ENCODE measurements at regions not wholly inside any gene's neighbourhood (a gene's known extent, or its start where the extent isn't known, plus 50 kb on each side); places are given as distances from the start of the nearest gene placed in this dataset.

DNA sequence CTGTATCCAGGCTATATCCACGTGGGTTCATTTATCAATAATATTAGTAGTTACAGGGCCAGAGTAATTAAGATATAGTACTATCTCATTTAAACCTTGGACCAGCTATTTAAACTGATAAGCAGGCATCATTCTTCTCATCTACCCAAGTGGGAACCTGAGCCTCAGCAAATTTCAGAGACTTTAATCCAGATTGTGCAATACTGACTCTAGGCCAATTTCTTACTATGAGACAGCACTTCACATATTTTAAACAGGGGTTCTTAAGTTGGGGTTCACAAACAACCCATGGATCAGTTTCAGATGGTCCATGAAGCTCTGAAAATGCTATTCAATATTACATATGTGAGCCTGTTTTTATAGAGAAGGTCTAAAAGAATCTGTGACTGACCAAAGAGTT lies 302.7 kb upstream of the PSMD7 start:
- no TSS peak for BruUV-seq (replicated peaks)
- POLR2A ChIA-PET = no interaction called here
- DNase-seq (ENCODE audit: low read depth, low spot score) (no peak), ATAC-seq (no peak)
- H3K4me1 ChIP-seq (ENCODE audit: control insufficient read depth, insufficient read depth, low read length) = no peaks in the 10 kb centered on the region
- intact Hi-C loops (cut with micrococcal nuclease; ENCODE audit: unreplicated experiment) = no loop called here
- no peaks in the 10 kb centered on the region for H3K27me3 ChIP-seq (ENCODE audit: control insufficient read depth, insufficient read depth, low read length)
- no peak overlapping the region for H3K4me3 ChIP-seq (ENCODE audit: low read depth in 2 of 2, low read length in 2 of 2)
- no peaks in the 10 kb centered on the region for H3K36me3 ChIP-seq (ENCODE audit: control insufficient read depth, insufficient read depth, low read length)
- no peak overlapping the region for H3K27ac ChIP-seq (ENCODE audit: low read length)
- H3K9me3 ChIP-seq (ENCODE audit: control insufficient read depth, insufficient read depth, low read depth, low read length) = no peaks in the 10 kb centered on the region
- TF ChIP-seq SIN3A (IDR thresholded peaks at IDR 0.05; ENCODE audit: borderline replicate concordance, insufficient read depth, low read depth, low read length) = no peak
- no peak for TF ChIP-seq POLR2AphosphoS5 (IDR thresholded peaks at IDR 0.05; ENCODE audit: low read depth, low read length)
- TF ChIP-seq, protein P1, sequence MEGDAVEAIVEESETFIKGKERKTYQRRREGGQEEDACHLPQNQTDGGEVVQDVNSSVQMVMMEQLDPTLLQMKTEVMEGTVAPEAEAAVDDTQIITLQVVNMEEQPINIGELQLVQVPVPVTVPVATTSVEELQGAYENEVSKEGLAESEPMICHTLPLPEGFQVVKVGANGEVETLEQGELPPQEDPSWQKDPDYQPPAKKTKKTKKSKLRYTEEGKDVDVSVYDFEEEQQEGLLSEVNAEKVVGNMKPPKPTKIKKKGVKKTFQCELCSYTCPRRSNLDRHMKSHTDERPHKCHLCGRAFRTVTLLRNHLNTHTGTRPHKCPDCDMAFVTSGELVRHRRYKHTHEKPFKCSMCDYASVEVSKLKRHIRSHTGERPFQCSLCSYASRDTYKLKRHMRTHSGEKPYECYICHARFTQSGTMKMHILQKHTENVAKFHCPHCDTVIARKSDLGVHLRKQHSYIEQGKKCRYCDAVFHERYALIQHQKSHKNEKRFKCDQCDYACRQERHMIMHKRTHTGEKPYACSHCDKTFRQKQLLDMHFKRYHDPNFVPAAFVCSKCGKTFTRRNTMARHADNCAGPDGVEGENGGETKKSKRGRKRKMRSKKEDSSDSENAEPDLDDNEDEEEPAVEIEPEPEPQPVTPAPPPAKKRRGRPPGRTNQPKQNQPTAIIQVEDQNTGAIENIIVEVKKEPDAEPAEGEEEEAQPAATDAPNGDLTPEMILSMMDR (IDR thresholded peaks at IDR 0.05) = no peak
- TF ChIP-seq TCF7L2 (IDR thresholded peaks at IDR 0.05; ENCODE audit: low read depth, low read length) = no peak
- TF ChIP-seq, protein P2, sequence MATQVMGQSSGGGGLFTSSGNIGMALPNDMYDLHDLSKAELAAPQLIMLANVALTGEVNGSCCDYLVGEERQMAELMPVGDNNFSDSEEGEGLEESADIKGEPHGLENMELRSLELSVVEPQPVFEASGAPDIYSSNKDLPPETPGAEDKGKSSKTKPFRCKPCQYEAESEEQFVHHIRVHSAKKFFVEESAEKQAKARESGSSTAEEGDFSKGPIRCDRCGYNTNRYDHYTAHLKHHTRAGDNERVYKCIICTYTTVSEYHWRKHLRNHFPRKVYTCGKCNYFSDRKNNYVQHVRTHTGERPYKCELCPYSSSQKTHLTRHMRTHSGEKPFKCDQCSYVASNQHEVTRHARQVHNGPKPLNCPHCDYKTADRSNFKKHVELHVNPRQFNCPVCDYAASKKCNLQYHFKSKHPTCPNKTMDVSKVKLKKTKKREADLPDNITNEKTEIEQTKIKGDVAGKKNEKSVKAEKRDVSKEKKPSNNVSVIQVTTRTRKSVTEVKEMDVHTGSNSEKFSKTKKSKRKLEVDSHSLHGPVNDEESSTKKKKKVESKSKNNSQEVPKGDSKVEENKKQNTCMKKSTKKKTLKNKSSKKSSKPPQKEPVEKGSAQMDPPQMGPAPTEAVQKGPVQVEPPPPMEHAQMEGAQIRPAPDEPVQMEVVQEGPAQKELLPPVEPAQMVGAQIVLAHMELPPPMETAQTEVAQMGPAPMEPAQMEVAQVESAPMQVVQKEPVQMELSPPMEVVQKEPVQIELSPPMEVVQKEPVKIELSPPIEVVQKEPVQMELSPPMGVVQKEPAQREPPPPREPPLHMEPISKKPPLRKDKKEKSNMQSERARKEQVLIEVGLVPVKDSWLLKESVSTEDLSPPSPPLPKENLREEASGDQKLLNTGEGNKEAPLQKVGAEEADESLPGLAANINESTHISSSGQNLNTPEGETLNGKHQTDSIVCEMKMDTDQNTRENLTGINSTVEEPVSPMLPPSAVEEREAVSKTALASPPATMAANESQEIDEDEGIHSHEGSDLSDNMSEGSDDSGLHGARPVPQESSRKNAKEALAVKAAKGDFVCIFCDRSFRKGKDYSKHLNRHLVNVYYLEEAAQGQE (IDR thresholded peaks at IDR 0.05; ENCODE audit: insufficient read depth in 1 of 2, low read depth in 2 of 2, low read length in 1 of 2) = no peak
- in situ Hi-C loops (cut with HindIII; ENCODE audit: low pct_unique_long_range_greater_than_20kb, low sequenced_read_pairs) = no loop called here
- CTCF ChIA-PET = no interaction called here

DNA sequence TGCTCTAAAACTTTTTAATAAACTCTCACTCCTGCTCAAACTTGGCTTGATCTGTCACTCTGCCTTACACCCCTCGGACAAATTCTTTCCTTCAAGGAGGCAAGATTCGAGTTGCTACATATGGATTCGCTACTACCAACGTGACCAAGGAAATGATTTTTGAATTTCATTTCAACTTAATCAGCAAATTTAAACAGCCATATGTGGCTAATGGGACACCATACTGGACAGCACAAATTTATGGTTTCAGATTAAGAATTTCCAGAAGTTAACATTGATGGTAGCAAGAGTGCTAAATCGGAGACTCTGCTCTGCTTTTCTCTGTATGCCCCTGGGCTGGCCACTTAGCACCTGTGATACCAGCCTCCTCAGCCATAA lies 318.2 kb upstream of the PSMD7 start:
- Histone ChIP-seq H3K27me3 (ENCODE audit: control insufficient read depth, insufficient read depth, low read length) (no peaks in the 10 kb centered on the region), H3K4me3 (ENCODE audit: low read depth in 2 of 2, low read length in 2 of 2) (no peak overlapping the region), H3K4me1 (ENCODE audit: control insufficient read depth, insufficient read depth, low read length) (no peaks in the 10 kb centered on the region), H3K36me3 (ENCODE audit: control insufficient read depth, insufficient read depth, low read length) (no peaks in the 10 kb centered on the region), H3K27ac (ENCODE audit: low read length) (no peak overlapping the region), H3K9me3 (ENCODE audit: control insufficient read depth, insufficient read depth, low read depth, low read length) (no peaks in the 10 kb centered on the region)
- DNase-seq (ENCODE audit: low read depth, low spot score) (no peak), ATAC-seq (no peak)
- POLR2A ChIA-PET = no interaction called here
- intact Hi-C loops (cut with micrococcal nuclease; ENCODE audit: unreplicated experiment) (no loop called here), in situ Hi-C loops (cut with HindIII; ENCODE audit: low pct_unique_long_range_greater_than_20kb, low sequenced_read_pairs) (no loop called here)
- CTCF ChIA-PET = no interaction called here
- no TSS peak for BruUV-seq (replicated peaks)
- TF ChIP-seq, protein P2 (IDR thresholded peaks at IDR 0.05; ENCODE audit: insufficient read depth in 1 of 2, low read depth in 2 of 2, low read length in 1 of 2) = no peak
- TF ChIP-seq POLR2AphosphoS5 (IDR thresholded peaks at IDR 0.05; ENCODE audit: low read depth, low read length) = no peak
- TF ChIP-seq TCF7L2 (IDR thresholded peaks at IDR 0.05; ENCODE audit: low read depth, low read length) = no peak
- TF ChIP-seq, protein P1 (IDR thresholded peaks at IDR 0.05) = no peak
- TF ChIP-seq SIN3A (IDR thresholded peaks at IDR 0.05; ENCODE audit: borderline replicate concordance, insufficient read depth, low read depth, low read length) = no peak

All from Panc1 (cell line).